ENCODE measurements at regions not wholly inside any gene's neighbourhood (a gene's known extent, or its start where the extent isn't known, plus 50 kb on each side); places are given as distances from the start of the nearest gene placed in this dataset.
A peak's percentile ranks its signal among the peaks of the same experiment; 100 is the strongest.
"Not testable (repeated sequence)": the region's sequence is repeated elsewhere in the genome, so short reads cannot be mapped to it uniquely, and the experiment has no call there.

DNA sequence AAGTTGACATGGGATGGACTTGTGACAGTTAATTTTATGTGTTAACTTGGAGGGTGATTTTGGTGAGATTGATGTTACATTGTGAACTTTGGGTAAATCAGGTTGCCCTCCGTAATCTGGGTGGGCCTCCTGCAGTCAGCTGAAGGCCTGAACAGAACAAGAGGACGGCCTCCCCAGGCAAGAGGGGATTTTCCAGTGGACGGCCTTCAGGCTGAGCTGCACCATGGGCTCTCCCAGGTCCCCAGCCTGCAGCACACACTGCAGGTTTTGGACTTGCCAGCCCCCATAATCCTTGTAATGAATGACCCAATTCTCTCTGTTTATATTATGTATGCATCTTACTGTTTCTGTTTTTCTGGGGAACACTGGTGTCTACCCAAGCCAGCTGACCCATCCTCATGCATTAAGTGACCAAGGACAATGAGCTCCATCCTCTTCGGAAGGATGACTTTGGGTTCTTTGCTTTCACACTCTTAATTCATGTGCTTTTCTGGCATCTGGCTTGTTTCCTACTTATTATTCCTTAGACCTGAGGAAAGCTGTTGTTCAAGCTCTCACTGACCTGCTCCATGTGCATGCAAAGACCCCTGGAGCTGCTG, 64.2 kb downstream of the DACT2 start:
- ATAC-seq (no peak), DNase-seq (ENCODE audit: low spot score in 2 of 2) (no peak)
- H3K4me1 Mint-ChIP-seq: no peaks in the 10 kb centered on the region
- no peak overlapping the region for H3K27ac Mint-ChIP-seq
- peaks cover 17% of the 10 kb centered on the region for H3K9me3 Mint-ChIP-seq
- no peaks in the 10 kb centered on the region for H3K36me3 Mint-ChIP-seq
- no peak overlapping the region for H3K4me3 Mint-ChIP-seq

- no peak for ATAC-seq
- DNase-seq (ENCODE audit: low spot score in 2 of 2): no peak
- no peak overlapping the region for H3K27ac Mint-ChIP-seq
- H3K36me3 Mint-ChIP-seq: no peaks in the 10 kb centered on the region
- H3K4me3 Mint-ChIP-seq: no peak overlapping the region
- H3K9me3 Mint-ChIP-seq: peaks cover 11% of the 10 kb centered on the region
- no peaks in the 10 kb centered on the region for H3K4me1 Mint-ChIP-seq
These were observed 67.3 kb downstream of the DACT2 start for GRCh38 chr6:168252267-168252666.

DNA sequence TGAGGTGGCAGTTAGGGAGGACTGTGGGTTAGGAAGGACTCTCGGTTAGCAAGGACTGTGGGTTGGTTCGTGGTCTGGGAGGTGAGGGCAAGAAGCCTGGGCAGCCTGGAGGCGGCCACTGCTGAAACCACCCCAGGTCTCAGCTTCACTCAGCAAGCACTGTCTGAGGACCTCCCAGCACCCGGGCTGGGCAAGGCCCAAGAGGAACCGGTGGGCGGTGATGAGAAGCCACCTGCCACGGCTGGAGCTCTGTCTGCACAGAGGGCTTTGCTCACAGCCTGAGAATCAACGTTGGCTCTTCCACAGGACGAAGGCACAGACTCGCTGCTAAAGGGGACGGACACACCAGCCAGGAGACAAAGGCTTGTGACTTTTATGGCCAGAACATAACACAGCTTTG, 69.3 kb downstream of the DACT2 start:
- ATAC-seq: peak; percentile 48
- Mint-ChIP-seq H3K9me3 (peaks cover 4% of the 10 kb centered on the region), H3K4me3 (no peak overlapping the region), H3K4me1 (no peaks in the 10 kb centered on the region), H3K27ac (no peak overlapping the region), H3K36me3 (no peaks in the 10 kb centered on the region)
- DNase-seq (ENCODE audit: low spot score in 2 of 2): no peak

DNA sequence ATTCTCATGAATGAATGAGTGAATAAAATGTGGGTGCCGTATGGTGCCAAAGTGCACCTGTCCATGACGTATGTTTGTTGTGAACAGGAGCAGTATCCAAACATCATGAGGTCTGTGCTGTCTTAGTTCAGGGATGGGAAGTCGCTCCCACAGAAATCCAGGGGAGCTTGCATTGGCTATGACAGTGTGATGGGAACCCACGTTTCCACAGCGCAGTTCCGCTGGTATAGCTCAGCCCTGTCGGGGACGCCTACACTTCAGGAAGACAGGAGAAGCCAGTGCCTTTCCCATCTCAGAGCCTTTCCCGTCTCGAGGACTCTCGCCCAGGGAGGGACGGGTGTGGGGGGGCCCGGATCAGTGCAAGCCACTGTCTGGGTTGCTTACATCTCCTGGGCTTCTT, 69.8 kb downstream of the DACT2 start:
- H3K27ac Mint-ChIP-seq: no peak overlapping the region
- H3K36me3 Mint-ChIP-seq: no peaks in the 10 kb centered on the region
- H3K4me1 Mint-ChIP-seq: no peaks in the 10 kb centered on the region
- H3K9me3 Mint-ChIP-seq: peaks cover under 1% of the 10 kb centered on the region
- no peak for DNase-seq (ENCODE audit: low spot score in 2 of 2)
- peak; percentile 27 for ATAC-seq
- no peak overlapping the region for H3K4me3 Mint-ChIP-seq

DNA sequence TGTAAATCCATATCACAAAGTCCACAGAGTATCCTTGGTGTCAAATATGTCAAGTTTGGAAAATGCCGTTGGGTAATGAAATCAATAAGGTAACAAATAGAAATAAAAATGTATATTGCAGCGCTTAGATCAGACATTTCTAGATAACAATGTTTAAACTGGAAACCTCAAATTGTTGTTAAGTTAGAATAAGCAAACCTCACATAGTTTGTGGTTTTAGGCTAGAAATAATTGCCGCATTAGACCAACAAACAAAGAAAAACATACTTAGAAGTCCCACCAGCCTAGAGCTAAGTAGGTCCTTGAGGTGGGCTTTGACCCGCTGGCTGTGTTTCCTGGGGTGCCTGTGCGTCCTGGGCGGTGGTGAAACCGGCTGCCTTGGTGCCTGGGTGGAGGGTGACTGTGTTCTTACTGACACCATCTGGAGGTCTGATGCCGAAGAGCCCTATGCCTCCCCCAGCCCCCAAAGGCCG, 71.4 kb downstream of the DACT2 start:
- no peak for ATAC-seq
- no peaks in the 10 kb centered on the region for H3K36me3 Mint-ChIP-seq
- no peaks in the 10 kb centered on the region for H3K4me1 Mint-ChIP-seq
- DNase-seq (ENCODE audit: low spot score in 2 of 2): no peak
- H3K4me3 Mint-ChIP-seq: no peak overlapping the region
- H3K9me3 Mint-ChIP-seq: no peaks in the 10 kb centered on the region
- no peak overlapping the region for H3K27ac Mint-ChIP-seq

DNA sequence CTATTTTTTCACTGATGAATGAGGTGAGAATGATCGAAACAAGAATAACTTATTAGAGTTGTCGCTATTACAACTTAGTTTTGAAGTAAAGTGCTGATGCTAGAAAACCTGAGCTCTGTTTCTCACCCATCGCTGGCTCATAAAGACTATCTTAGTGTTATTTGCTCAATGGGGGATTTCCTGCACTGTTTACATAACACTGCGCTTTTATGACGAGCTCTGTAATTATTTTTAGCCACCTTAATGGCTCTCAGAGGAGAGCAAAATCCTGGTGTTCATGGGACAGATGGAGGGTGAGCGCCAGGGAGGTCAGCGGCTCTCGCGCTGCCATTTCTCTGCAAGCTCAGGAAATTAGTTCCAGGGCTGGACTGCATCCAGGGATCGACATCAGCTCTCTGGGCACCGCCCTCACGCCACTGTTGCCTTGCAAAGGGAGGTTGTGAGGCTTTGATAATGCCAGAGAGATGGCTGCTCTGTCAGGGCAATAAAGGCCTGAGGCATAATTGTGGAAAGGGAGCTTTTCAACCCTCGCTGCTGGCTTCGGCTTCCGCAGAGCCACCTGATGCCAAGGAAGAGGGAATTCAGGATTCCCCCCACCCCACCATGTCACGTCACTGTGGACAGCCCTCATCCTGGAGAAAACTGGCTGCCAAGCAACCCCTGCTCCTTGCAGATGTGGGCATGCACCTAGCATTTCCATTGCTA, 72.0 kb downstream of the DACT2 start:
- DNase-seq (ENCODE audit: low spot score in 2 of 2): no peak
- H3K27ac Mint-ChIP-seq: no peak overlapping the region
- no peaks in the 10 kb centered on the region for H3K36me3 Mint-ChIP-seq
- no peaks in the 10 kb centered on the region for H3K4me1 Mint-ChIP-seq
- H3K4me3 Mint-ChIP-seq: no peak overlapping the region
- no peaks in the 10 kb centered on the region for H3K9me3 Mint-ChIP-seq
- ATAC-seq: no peak

GRCh38 chr6:168244961-168245551, 74.5 kb downstream of the DACT2 start:
- Mint-ChIP-seq H3K36me3 (no peaks in the 10 kb centered on the region), H3K4me1 (no peaks in the 10 kb centered on the region)
- no peak for ATAC-seq

DNA sequence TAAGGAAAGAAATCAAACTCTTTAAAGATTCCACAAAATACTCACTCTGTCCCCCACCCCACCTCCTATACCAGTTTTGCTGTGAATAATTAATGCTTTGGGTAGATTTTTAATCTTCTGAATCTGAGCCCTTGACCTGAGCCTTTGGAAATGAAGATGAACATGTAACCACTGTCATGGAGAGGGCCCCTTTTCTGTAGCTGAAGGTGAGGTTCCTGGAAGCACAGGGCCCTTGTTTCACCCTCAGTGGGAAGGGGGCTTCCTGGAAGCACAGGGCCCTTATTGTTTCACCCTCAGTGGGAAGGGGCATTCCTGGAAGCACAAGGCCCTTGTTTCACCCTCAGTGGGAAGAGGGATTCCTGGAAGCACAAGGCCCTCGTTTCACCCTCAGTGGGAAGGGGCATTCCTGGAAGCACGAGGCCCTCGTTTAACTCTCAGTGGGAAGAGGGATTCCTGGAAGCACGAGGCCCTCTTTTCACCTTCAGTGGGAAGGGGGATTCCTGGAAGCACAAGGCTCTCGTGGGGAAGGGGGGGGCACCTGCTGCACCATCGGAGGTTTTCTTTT, 75.7 kb downstream of the DACT2 start:
- DNase-seq (ENCODE audit: low spot score in 2 of 2) (peak in 1 of 2 donors; percentile 52), ATAC-seq (peak; percentile 33)
- Mint-ChIP-seq H3K9me3 (no peaks in the 10 kb centered on the region), H3K4me3 (no peak overlapping the region), H3K36me3 (no peaks in the 10 kb centered on the region), H3K4me1 (no peaks in the 10 kb centered on the region), H3K27ac (no peak overlapping the region)

More at GRCh38 chr6:168244961-168245551, 74.5 kb downstream of the DACT2 start:
- Mint-ChIP-seq H3K4me3 (no peak overlapping the region), H3K9me3 (no peaks in the 10 kb centered on the region), H3K27ac (no peak overlapping the region)
- no peak for DNase-seq (ENCODE audit: low spot score in 2 of 2)

GRCh38 chr6:168242940-168243225, 76.7 kb downstream of the DACT2 start:
- DNase-seq (ENCODE audit: low spot score in 2 of 2) (no peak), ATAC-seq (peak; percentile 24)
- no peaks in the 10 kb centered on the region for H3K9me3 Mint-ChIP-seq
- no peaks in the 10 kb centered on the region for H3K36me3 Mint-ChIP-seq
- H3K4me1 Mint-ChIP-seq: no peaks in the 10 kb centered on the region
- H3K27ac Mint-ChIP-seq: no peak overlapping the region
- H3K4me3 Mint-ChIP-seq: no peak overlapping the region

DNA sequence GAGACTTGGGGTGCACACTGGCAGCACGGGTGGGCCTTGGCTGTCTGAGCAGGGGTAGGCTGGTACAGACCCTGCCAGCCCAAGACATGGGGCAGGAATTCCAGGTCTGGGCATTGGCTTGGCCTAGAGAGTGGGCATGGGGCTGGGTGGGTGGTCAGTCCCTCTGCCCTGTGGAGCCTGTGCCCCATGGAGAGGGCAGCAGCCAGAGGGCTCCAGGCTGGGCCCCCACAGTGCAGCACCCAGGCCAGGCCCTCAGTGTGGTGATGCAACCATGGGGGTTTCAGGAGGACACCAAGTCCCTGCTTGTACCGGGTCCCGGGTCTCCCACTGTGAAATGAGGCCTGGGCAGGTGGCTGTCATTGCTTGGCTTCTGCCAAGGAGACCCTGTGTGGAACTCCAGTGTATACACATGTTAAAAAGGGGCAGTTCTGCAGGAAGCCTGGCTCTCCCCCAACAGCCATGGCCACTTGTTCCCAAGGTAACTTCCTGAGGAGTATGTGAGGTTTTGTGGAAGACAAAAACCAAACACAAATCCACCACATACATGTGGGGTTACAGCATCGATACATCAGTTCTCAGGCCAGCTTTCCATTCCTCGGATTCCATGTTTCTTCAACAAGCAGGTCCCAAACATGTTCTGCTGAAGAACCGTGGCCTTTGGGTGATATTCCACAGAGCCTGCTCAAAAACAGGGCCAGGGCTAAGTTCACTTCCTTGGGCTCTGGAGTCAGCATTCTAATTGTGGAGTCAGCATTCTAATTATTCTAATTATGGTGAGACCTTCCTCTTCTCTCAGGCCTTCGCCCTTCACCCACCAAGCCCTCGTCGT, 77.3 kb downstream of the DACT2 start:
- no peak overlapping the region for H3K27ac Mint-ChIP-seq
- ATAC-seq: no peak
- H3K36me3 Mint-ChIP-seq: no peaks in the 10 kb centered on the region
- no peaks in the 10 kb centered on the region for H3K9me3 Mint-ChIP-seq
- H3K4me1 Mint-ChIP-seq: no peaks in the 10 kb centered on the region
- no peak overlapping the region for H3K4me3 Mint-ChIP-seq
- no peak for DNase-seq (ENCODE audit: low spot score in 2 of 2)

GRCh38 chr6:168240160-168240559, 79.4 kb downstream of the DACT2 start:
- Mint-ChIP-seq H3K9me3 (no peaks in the 10 kb centered on the region), H3K36me3 (no peaks in the 10 kb centered on the region), H3K4me3 (no peak overlapping the region), H3K4me1 (no peaks in the 10 kb centered on the region), H3K27ac (no peak overlapping the region)
- ATAC-seq (no peak), DNase-seq (ENCODE audit: low spot score in 2 of 2) (no peak)

DNA sequence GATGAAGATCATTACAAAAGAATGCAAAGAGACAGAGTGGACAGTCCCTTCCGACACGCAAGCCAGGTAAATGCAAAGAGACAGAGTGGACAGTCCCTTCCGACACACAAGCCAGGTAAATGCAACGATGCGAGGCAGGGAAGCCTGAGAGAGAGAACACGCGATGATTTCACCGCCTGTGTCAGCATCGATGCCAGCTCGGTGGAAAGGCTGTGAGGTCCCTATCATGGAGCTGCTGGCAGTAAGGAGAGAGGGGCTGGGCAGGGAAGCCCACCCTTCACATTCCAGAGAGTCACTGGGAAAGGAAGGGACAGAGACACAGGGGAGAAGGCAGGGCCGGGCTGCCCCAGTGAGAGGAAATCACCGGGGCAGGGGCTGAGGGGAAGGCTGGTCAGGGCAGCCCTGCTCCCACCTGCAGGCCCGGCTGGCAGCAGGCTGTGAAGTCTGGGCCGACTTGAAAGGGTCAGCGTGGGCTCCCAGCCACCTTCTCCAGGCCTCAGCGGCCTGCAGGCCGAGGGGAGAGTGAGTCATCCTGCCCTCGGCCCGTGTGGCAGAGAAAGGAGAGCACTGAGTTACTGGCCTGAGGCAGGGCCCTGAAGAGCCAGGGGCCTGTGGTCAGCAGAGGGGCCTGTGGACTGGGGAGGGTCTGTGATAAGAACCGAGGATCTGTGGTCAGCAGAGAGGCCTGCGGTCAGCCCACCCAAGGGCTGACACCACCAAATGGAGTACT, 80.4 kb downstream of the DACT2 start:
- Mint-ChIP-seq H3K9me3 (no peaks in the 10 kb centered on the region), H3K27ac (no peak overlapping the region), H3K4me1 (no peaks in the 10 kb centered on the region), H3K36me3 (no peaks in the 10 kb centered on the region), H3K4me3 (no peak overlapping the region)
- ATAC-seq (peak; percentile 29), DNase-seq (ENCODE audit: low spot score in 2 of 2) (no peak)

DNA sequence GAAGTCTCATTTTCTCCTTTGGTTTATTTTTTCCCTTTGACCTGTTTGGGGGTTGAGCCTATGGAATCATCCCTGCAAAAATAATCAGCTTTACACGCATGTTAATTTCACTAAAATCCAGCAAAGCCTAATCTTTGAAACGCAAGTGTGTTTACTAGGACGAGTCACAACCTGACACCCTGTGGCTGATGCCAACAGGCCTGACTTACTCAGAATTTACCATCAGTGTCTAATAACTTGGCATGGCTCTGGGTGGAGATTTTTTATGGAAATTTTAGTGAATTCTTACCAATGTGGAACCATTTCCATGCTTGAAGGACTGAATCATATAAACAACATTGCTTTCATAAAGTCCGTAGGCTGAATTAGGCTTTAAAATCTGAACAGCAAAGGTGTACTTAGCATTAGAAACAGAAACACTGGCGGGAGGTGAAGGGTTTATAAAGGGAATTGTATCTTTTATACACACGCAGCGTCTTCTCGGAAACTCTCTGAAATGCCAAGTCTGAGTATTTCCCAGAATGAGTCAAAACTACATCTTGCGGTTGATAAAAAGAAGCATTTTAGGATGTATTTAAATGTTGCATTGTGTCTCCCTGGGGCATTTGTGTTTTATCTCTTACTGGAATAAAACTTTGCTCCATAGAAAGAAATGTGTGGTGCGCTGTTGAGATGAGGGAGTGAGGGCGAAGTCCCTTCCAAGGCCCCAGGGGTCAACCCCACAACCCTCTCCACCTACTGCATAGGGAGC, 81.2 kb downstream of the DACT2 start:
- H3K9me3 Mint-ChIP-seq: no peaks in the 10 kb centered on the region
- H3K4me1 Mint-ChIP-seq: no peaks in the 10 kb centered on the region
- no peak overlapping the region for H3K27ac Mint-ChIP-seq
- no peaks in the 10 kb centered on the region for H3K36me3 Mint-ChIP-seq
- ATAC-seq: no peak
- H3K4me3 Mint-ChIP-seq: no peak overlapping the region
- DNase-seq (ENCODE audit: low spot score in 2 of 2): no peak

- H3K4me3 Mint-ChIP-seq; ATAC-seq; H3K4me1 Mint-ChIP-seq; H3K9me3 Mint-ChIP-seq; H3K36me3 Mint-ChIP-seq; DNase-seq (ENCODE audit: low spot score in 2 of 2); H3K27ac Mint-ChIP-seq: not testable (repeated sequence)
These were observed 85.7 kb downstream of the DACT2 start for GRCh38 chr6:168233875-168234213.
